HepG2 (cell line): ENCODE measurements at regions not wholly inside any gene's neighbourhood (a gene's known extent, or its start where the extent isn't known, plus 50 kb on each side); places are given as distances from the start of the nearest gene placed in this dataset.

ENCODE experiments used
- ATAC-seq: fragments of 200-7000 bp; cut with Tn5 transposase; 3 replicates; pipeline ENCODE4 v1.9.1; 2020; ENCODE audit warnings: mild to moderate bottlenecking, moderate library complexity
- BruUV-seq: library from RNA; stranded (reverse); fragments of 400-500 nt; replicated peaks from 2 replicates; lab custom pipeline; 2021; lab: Mats Ljungman, UMichigan
- CTCF ChIA-PET: fragments of 300-600 bp; formaldehyde crosslinking; extraction: SDS; loops from one replicate; lab custom pipeline; 2021; ENCODE audit warnings: low total read pairs, inconsistent platforms, low intra/inter-chr PET ratio; lab: Yijun Ruan, JAX
- POLR2A ChIA-PET: fragments of 350-600 bp; sonication (Branson Sonifier 250); formaldehyde crosslinking; loops from one replicate; lab custom pipeline; 2020; ENCODE audit warnings: antibody characterized with exemption, inconsistent platforms; lab: Yijun Ruan, JAX
- DNase-seq: peaks from one replicate; pipeline ENCODE4 v3.0.0-alpha.2; 2015; ENCODE audit warnings: low spot score
- FAIRE-seq: peaks from 3 replicates; lab custom pipeline; 2011; peaks lifted over from hg19 to GRCh38; lab: Jason Lieb, UNC
- H2AFZ ChIP-seq: one replicate; pipeline ENCODE4 v1.6.1; 2011; ENCODE audit warnings: low read length, inconsistent platforms
- H3K27ac ChIP-seq: fragments of 300-600 bp; 3 replicates; pipeline ENCODE4 v1.8.0; 2011; ENCODE audit warnings: mixed run types, mild to moderate bottlenecking, mixed read lengths, low read length, inconsistent platforms; ENCODE audit not compliant: insufficient read depth; ENCODE audit errors: extremely low read length
- H3K27me3 ChIP-seq, 2 experiments: fragments of 200-600 bp in 1 of 2; 2 replicates in 1 of 2; 3 replicates in 1 of 2; pipeline versions ENCODE4 v1.6.0 to v1.8.0; 2011; ENCODE audit warnings: low read length in 2 of 2, mild to moderate bottlenecking in 2 of 2, moderate library complexity in 2 of 2, inconsistent platforms in 1 of 2; ENCODE audit not compliant: insufficient read depth in 2 of 2, control insufficient read depth in 1 of 2
- H3K36me3 ChIP-seq, 2 experiments: fragments of 200-600 bp in 1 of 2; replicated peaks in 1 of 2; 2 replicates in 1 of 2; 3 replicates in 1 of 2; pipeline versions ENCODE4 v1.5.1 to v1.8.0; 2011; ENCODE audit warnings: low read length in 2 of 2, inconsistent platforms in 1 of 2; ENCODE audit not compliant: insufficient read depth in 2 of 2, control insufficient read depth in 1 of 2
- H3K4me1 ChIP-seq: 2 replicates; pipeline ENCODE4 v1.5.1; 2012; ENCODE audit warnings: low read length, inconsistent platforms; ENCODE audit not compliant: insufficient read depth
- H3K4me2 ChIP-seq: 2 replicates; pipeline ENCODE4 v1.6.0; 2011; ENCODE audit warnings: low read depth, low read length, inconsistent platforms
- H3K4me3 ChIP-seq, 3 experiments: fragments of 200-600 bp in 1 of 3; sonication (generic), shearing (Covaris generic) in 1 of 3; replicated peaks in 1 of 3; 2 replicates each; pipeline ENCODE4 v1.5.1; 2011 to 2016; ENCODE audit warnings: low read length in 3 of 3, inconsistent platforms in 2 of 3, low read depth in 2 of 3, mild to moderate bottlenecking in 2 of 3, control low read depth in 1 of 3, mixed read lengths in 1 of 3; ENCODE audit not compliant: insufficient read depth in 1 of 3
- H3K79me2 ChIP-seq: one replicate; pipeline ENCODE4 v1.6.1; 2011; ENCODE audit warnings: low read length, inconsistent platforms; ENCODE audit not compliant: insufficient read depth
- H3K9ac ChIP-seq: 2 replicates; pipeline ENCODE4 v1.6.0; 2011; ENCODE audit warnings: mild to moderate bottlenecking, low read depth, low read length, inconsistent platforms; ENCODE audit not compliant: insufficient read depth
- H3K9me3 ChIP-seq: 2 replicates; pipeline ENCODE4 v1.5.1; 2012; ENCODE audit warnings: mild to moderate bottlenecking, low read length
- H4K20me1 ChIP-seq: 2 replicates; pipeline ENCODE4 v1.6.0; 2011; ENCODE audit warnings: inconsistent platforms, mild to moderate bottlenecking, low read length, moderate library complexity; ENCODE audit not compliant: insufficient read depth
- BCL6 ChIP-seq: IDR thresholded peaks from 2 replicates; pipeline ENCODE4 v1.6.1; 2016; ENCODE audit warnings: missing genetic modification reagents, missing compliant biosample characterization
- BCLAF1 ChIP-seq: fragments of 450-650 bp; IDR thresholded peaks from 2 replicates; pipeline ENCODE4 v1.6.1; 2017; ENCODE audit warnings: mild to moderate bottlenecking
- BRF2 ChIP-seq: sonication (generic); formaldehyde crosslinking; IDR thresholded peaks from 2 replicates; pipeline ENCODE4 v1.8.1; 2022; ENCODE audit warnings: mild to moderate bottlenecking, missing genetic modification reagents
- LCORL ChIP-seq, 2 experiments: fragments of 450-650 bp in 1 of 2; sonication (generic) in 1 of 2; formaldehyde crosslinking in 1 of 2; IDR thresholded peaks; 2 replicates each; pipeline versions ENCODE4 v1.5.0 to v1.6.1; 2017 to 2020; ENCODE audit warnings: antibody characterized with exemption in 1 of 2, missing genetic modification reagents in 1 of 2
- MIXL1 ChIP-seq: IDR thresholded peaks from 2 replicates; pipeline ENCODE4 v1.6.1; 2016
- MXD4 ChIP-seq: IDR thresholded peaks from 2 replicates; pipeline ENCODE4 v1.6.1; 2016; ENCODE audit warnings: mild to moderate bottlenecking, missing biosample characterization, missing genetic modification reagents
- SKIL ChIP-seq: sonication (generic); formaldehyde crosslinking; IDR thresholded peaks from 2 replicates; pipeline ENCODE4 v1.8.0; 2022; ENCODE audit warnings: missing genetic modification reagents, mild to moderate bottlenecking, moderate library complexity, borderline replicate concordance
- SP5 ChIP-seq: IDR thresholded peaks from 2 replicates; pipeline ENCODE4 v1.6.1; 2016; ENCODE audit warnings: low read depth, borderline replicate concordance
- ZIK1 ChIP-seq: sonication (generic); formaldehyde crosslinking; IDR thresholded peaks from 2 replicates; pipeline ENCODE4 v1.5.0; 2020; ENCODE audit warnings: mild to moderate bottlenecking, low read depth, missing genetic modification reagents, borderline replicate concordance
- ZNF12 ChIP-seq: sonication (generic); formaldehyde crosslinking; IDR thresholded peaks from 2 replicates; pipeline ENCODE4 v1.5.0; 2020; ENCODE audit warnings: missing genetic modification reagents
- ZNF253 ChIP-seq: sonication (generic); formaldehyde crosslinking; IDR thresholded peaks from 2 replicates; pipeline ENCODE4 v1.8.0; 2022; ENCODE audit warnings: mild to moderate bottlenecking, missing genetic modification reagents, borderline replicate concordance
- ZNF350 ChIP-seq: sonication (generic); formaldehyde crosslinking; IDR thresholded peaks from 2 replicates; pipeline ENCODE4 v1.4.0; 2020; ENCODE audit warnings: mild to moderate bottlenecking, low read depth, missing genetic modification reagents, borderline replicate concordance
- ZNF382 ChIP-seq: sonication (generic); formaldehyde crosslinking; IDR thresholded peaks from 2 replicates; pipeline ENCODE4 v1.5.0; 2020; ENCODE audit warnings: missing genetic modification reagents, mild to moderate bottlenecking, borderline replicate concordance
- ZNF543 ChIP-seq: sonication (generic); formaldehyde crosslinking; IDR thresholded peaks from 2 replicates; pipeline ENCODE4 v1.4.0; 2020; ENCODE audit warnings: mild to moderate bottlenecking, missing genetic modification reagents
- ZNF839 ChIP-seq: sonication (generic); formaldehyde crosslinking; IDR thresholded peaks from 2 replicates; pipeline ENCODE4 v1.4.0; 2020; ENCODE audit warnings: missing genetic modification reagents, mild to moderate bottlenecking, borderline replicate concordance
- in situ Hi-C: cut with HindIII; loops from 2 replicates; pipeline ENCODE4 v1.10.0; 2017; ENCODE audit warnings: low pct_unique_long_range_greater_than_20kb; ENCODE audit not compliant: extremely low pct_ligation_motif_present
- intact Hi-C: fragments of 100-400 bp; cut with micrococcal nuclease; formaldehyde crosslinking; loops from one replicate; pipeline ENCODE4 v1.10.0; 2022; ENCODE audit not compliant: unreplicated experiment

GRCh38 chrX:66544181-66544580, 94.7 kb downstream of the EDA2R start:
- H3K27ac ChIP-seq, result no peak overlapping the region
- POLR2A ChIA-PET, result no interaction called here
- H3K36me3 ChIP-seq, result no peaks in the 10 kb centered on the region
- H3K27me3 ChIP-seq, result no peaks in the 10 kb centered on the region
- CTCF ChIA-PET, result no interaction called here
- in situ Hi-C loops (no loop called here), intact Hi-C loops (no loop called here)
- H3K9me3 ChIP-seq, result peaks cover 22% of the 10 kb centered on the region
- H3K9ac ChIP-seq, result no peak overlapping the region
- H4K20me1 ChIP-seq, result no peaks in the 10 kb centered on the region
- BruUV-seq, result no TSS peak
- ATAC-seq (no peak), FAIRE-seq (no peak), DNase-seq (no peak)
- no peak overlapping the region for H2AFZ ChIP-seq
- H3K4me3 ChIP-seq, result no peak overlapping the region
- no peaks in the 10 kb centered on the region for H3K79me2 ChIP-seq
- no peak overlapping the region for H3K4me2 ChIP-seq
- no peaks in the 10 kb centered on the region for H3K4me1 ChIP-seq
- TF ChIP-seq ZIK1 (CRISPR knock-in tag) (no peak), BCL6 (no peak), ZNF12 (CRISPR knock-in tag) (no peak), ZNF382 (no peak), ZNF350 (CRISPR knock-in tag) (no peak), ZNF543 (CRISPR knock-in tag) (no peak), BCLAF1 (no peak), ZNF839 (no peak), MIXL1 (CRISPR knock-in tag) (no peak), SKIL (no peak), SP5 (no peak), MXD4 (CRISPR knock-in tag) (no peak), BRF2 (no peak), LCORL (IDR thresholded peaks at IDR 0.05) (no peak), LCORL (CRISPR knock-in tag; IDR thresholded peaks at IDR 0.05) (no peak), ZNF253 (CRISPR knock-in tag) (no peak)
